ENCODE measurements at regions not wholly inside any gene's neighbourhood (a gene's known extent, or its start where the extent isn't known, plus 50 kb on each side); places are given as distances from the start of the nearest gene placed in this dataset.
"Not testable (repeated sequence)": the region's sequence is repeated elsewhere in the genome, so short reads cannot be mapped to it uniquely, and the experiment has no call there.

- DNase-seq, result no peak
Observed at GRCh38 chr12:9406564-9407424, 198.6 kb upstream of the PZP start.

- DNase-seq, result no peak
Observed at GRCh38 chr12:9405886-9406563, 197.8 kb upstream of the PZP start.

GRCh38 chr12:9404469-9405260, 196.5 kb upstream of the PZP start:
- DNase-seq, result no peak

- DNase-seq, result no peak
Observed at GRCh38 chr12:9404031-9404430, 195.8 kb upstream of the PZP start.

- DNase-seq, result not testable (repeated sequence)
Observed at GRCh38 chr12:9402432-9403040, 194.3 kb upstream of the PZP start.

- DNase-seq, result not testable (repeated sequence)
Observed at GRCh38 chr12:9396367-9396766, 188.2 kb upstream of the PZP start.

- not testable (repeated sequence) for DNase-seq
Observed at GRCh38 chr12:9395220-9395619, 187.0 kb upstream of the PZP start.

GRCh38 chr12:9392842-9393241, 184.6 kb upstream of the PZP start:
- no peak for DNase-seq

GRCh38 chr12:9391815-9392214, 183.6 kb upstream of the PZP start:
- no peak for DNase-seq

- no peak for DNase-seq
Observed at GRCh38 chr12:9390761-9391160, 182.6 kb upstream of the PZP start.

GRCh38 chr12:9389796-9390195, 181.6 kb upstream of the PZP start:
- no peak for DNase-seq

- no peak for DNase-seq
Observed at GRCh38 chr12:9388379-9388778, 180.2 kb upstream of the PZP start.

GRCh38 chr12:9387450-9387849, 179.3 kb upstream of the PZP start:
- no peak for DNase-seq

- DNase-seq, result no peak
Observed at GRCh38 chr12:9383585-9383984, 175.4 kb upstream of the PZP start.

- no peak for DNase-seq
Observed at GRCh38 chr12:9381619-9382018, 173.4 kb upstream of the PZP start.

- no peak for DNase-seq
Observed at GRCh38 chr12:9380650-9381049, 172.5 kb upstream of the PZP start.

- DNase-seq, result no peak
Observed at GRCh38 chr12:9379023-9379742, 171.0 kb upstream of the PZP start.

GRCh38 chr12:9378430-9378835, 170.2 kb upstream of the PZP start:
- no peak for DNase-seq

- DNase-seq, result no peak
Observed at GRCh38 chr12:9372202-9372601, 164.0 kb upstream of the PZP start.

- no peak for DNase-seq
Observed at GRCh38 chr12:9367828-9368227, 159.6 kb upstream of the PZP start.

- no peak for DNase-seq
Observed at GRCh38 chr12:9367201-9367600, 159.0 kb upstream of the PZP start.

- DNase-seq, result no peak
Observed at GRCh38 chr12:9365296-9365695, 157.1 kb upstream of the PZP start.
